GM12878 (cell line): ENCODE measurements at regions not wholly inside any gene's neighbourhood (a gene's known extent, or its start where the extent isn't known, plus 50 kb on each side); places are given as distances from the start of the nearest gene placed in this dataset.

Experiments
- CHD4 ChIP-seq: fragments of 200-600 bp; sonication (generic); IDR thresholded peaks from 2 replicates; pipeline ENCODE4 v1.6.1; 2016; ENCODE audit warnings: mild to moderate bottlenecking
- EZH2 ChIP-seq: IDR thresholded peaks from 2 replicates; pipeline ENCODE4 v1.6.1; 2012; ENCODE audit warnings: low read depth, mild to moderate bottlenecking, control low read depth, inconsistent platforms, low read length, borderline replicate concordance; ENCODE audit not compliant: control insufficient read depth
- KLF5 ChIP-seq: fragments of 450-650 bp; IDR thresholded peaks from 2 replicates; pipeline ENCODE4 v1.6.1; 2014; ENCODE audit warnings: mild to moderate bottlenecking; ENCODE audit not compliant: partially characterized antibody
- NFXL1 ChIP-seq: fragments of 450-650 bp; IDR thresholded peaks from 2 replicates; pipeline ENCODE4 v1.6.1; 2017; ENCODE audit warnings: antibody characterized with exemption, mild to moderate bottlenecking, borderline replicate concordance
- TF ChIP-seq, protein P1 (sequence below): IDR thresholded peaks from 2 replicates; pipeline ENCODE4 v1.6.1; 2011; ENCODE audit warnings: mild to moderate bottlenecking, low read depth, low read length, moderate library complexity; ENCODE audit not compliant: insufficient replicate concordance
- TF ChIP-seq, protein P2 (sequence below): fragments of 450-650 bp; IDR thresholded peaks from 2 replicates; pipeline ENCODE4 v1.6.1; 2017; ENCODE audit warnings: mild to moderate bottlenecking
- TF ChIP-seq, protein P3 (sequence below): fragments of 450-650 bp; IDR thresholded peaks from 2 replicates; pipeline ENCODE4 v1.6.1; 2017; ENCODE audit warnings: low read depth, mild to moderate bottlenecking, moderate library complexity
- TF ChIP-seq, protein P4 (sequence below): IDR thresholded peaks from 2 replicates; pipeline ENCODE4 v1.6.1; 2012; ENCODE audit warnings: low read depth, low read length, improper control_type of control experiment

DNA sequence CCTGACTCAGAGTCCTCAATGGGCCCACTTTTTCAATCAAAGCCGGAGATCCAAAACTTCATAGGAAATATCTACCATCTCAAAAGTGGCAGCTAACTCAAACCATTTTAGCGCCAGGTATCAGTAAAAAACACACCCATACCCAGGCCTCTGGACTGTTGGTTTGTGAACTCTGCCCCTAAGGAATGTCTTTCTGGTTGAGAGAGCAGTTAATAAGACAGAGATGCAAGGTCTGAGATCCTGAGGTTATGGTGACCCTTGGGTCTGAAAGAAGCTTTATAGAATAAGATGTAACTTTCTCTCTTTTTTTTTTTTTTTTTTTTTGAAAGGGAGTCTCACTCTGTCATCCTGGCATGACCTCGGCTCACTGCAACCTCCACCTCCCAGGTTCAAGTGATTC, 350.5 kb downstream of the SOX9 start (continued):
- TF ChIP-seq, protein P1, sequence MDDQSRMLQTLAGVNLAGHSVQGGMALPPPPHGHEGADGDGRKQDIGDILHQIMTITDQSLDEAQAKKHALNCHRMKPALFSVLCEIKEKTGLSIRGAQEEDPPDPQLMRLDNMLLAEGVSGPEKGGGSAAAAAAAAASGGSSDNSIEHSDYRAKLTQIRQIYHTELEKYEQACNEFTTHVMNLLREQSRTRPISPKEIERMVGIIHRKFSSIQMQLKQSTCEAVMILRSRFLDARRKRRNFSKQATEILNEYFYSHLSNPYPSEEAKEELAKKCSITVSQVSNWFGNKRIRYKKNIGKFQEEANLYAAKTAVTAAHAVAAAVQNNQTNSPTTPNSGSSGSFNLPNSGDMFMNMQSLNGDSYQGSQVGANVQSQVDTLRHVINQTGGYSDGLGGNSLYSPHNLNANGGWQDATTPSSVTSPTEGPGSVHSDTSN, result no peak
- TF ChIP-seq KLF5 (no peak), NFXL1 (no peak), EZH2 (no peak), CHD4 (no peak)
- TF ChIP-seq, protein P2, sequence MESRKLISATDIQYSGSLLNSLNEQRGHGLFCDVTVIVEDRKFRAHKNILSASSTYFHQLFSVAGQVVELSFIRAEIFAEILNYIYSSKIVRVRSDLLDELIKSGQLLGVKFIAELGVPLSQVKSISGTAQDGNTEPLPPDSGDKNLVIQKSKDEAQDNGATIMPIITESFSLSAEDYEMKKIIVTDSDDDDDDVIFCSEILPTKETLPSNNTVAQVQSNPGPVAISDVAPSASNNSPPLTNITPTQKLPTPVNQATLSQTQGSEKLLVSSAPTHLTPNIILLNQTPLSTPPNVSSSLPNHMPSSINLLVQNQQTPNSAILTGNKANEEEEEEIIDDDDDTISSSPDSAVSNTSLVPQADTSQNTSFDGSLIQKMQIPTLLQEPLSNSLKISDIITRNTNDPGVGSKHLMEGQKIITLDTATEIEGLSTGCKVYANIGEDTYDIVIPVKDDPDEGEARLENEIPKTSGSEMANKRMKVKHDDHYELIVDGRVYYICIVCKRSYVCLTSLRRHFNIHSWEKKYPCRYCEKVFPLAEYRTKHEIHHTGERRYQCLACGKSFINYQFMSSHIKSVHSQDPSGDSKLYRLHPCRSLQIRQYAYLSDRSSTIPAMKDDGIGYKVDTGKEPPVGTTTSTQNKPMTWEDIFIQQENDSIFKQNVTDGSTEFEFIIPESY, result no peak
- TF ChIP-seq, protein P3, sequence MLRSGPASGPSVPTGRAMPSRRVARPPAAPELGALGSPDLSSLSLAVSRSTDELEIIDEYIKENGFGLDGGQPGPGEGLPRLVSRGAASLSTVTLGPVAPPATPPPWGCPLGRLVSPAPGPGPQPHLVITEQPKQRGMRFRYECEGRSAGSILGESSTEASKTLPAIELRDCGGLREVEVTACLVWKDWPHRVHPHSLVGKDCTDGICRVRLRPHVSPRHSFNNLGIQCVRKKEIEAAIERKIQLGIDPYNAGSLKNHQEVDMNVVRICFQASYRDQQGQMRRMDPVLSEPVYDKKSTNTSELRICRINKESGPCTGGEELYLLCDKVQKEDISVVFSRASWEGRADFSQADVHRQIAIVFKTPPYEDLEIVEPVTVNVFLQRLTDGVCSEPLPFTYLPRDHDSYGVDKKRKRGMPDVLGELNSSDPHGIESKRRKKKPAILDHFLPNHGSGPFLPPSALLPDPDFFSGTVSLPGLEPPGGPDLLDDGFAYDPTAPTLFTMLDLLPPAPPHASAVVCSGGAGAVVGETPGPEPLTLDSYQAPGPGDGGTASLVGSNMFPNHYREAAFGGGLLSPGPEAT, result no peak
- TF ChIP-seq, protein P4, sequence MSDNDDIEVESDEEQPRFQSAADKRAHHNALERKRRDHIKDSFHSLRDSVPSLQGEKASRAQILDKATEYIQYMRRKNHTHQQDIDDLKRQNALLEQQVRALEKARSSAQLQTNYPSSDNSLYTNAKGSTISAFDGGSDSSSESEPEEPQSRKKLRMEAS, result no peak
